ENCODE measurements at regions not wholly inside any gene's neighbourhood (a gene's known extent, or its start where the extent isn't known, plus 50 kb on each side); places are given as distances from the start of the nearest gene placed in this dataset.

- TF ChIP-seq CTCF (IDR thresholded peaks at IDR 0.05) (no peak), POLR2A (IDR thresholded peaks at IDR 0.05) (no peak), POLR2AphosphoS5 (IDR thresholded peaks at IDR 0.05) (no peak), EP300 (IDR thresholded peaks at IDR 0.05) (no peak)
These were observed 365.5 kb upstream of the BOD1L1 start for GRCh38 chr4:13992975-13993520.
